A549 (cell line): ENCODE measurements at regions not wholly inside any gene's neighbourhood (a gene's known extent, or its start where the extent isn't known, plus 50 kb on each side); places are given as distances from the start of the nearest gene placed in this dataset.

Experiments used
- ATAC-seq, 2 experiments: fragments of 200-7000 bp in 1 of 2; fragments of >200 bp in 1 of 2; cut with Nextera tagmentation in 1 of 2; cut with Tn5 transposase in 1 of 2; 3 replicates each; pipeline versions ENCODE4 v1.8.0 to v1.9.1; 2018 to 2020; ENCODE audit warnings: mild to moderate bottlenecking in 1 of 2, moderate library complexity in 1 of 2
- CTCF ChIA-PET: fragments of 300-600 bp; sonication (Branson Sonifier 250); formaldehyde crosslinking; extraction: SDS; loops from one replicate; lab custom pipeline; 2021; ENCODE audit warnings: antibody characterized with exemption, inconsistent platforms; lab: Yijun Ruan, JAX
- POLR2A ChIA-PET: fragments of 350-600 bp; formaldehyde crosslinking; extraction: SDS; loops from one replicate; lab custom pipeline; 2021; ENCODE audit warnings: antibody characterized with exemption, inconsistent platforms; lab: Yijun Ruan, JAX
- DNase-seq, 2 experiments: peaks; one replicate each; pipeline versions ENCODE4 v3.0.0 to v3.0.0-alpha.2; 2011 to 2016; ENCODE audit warnings: low read depth in 1 of 2, low spot score in 1 of 2
- FAIRE-seq: peaks from 2 replicates; lab custom pipeline; 2011; peaks lifted over from hg19 to GRCh38; lab: Jason Lieb, UNC
- H3K27ac ChIP-seq, 2 experiments: fragments of >200 bp; sonication (Bioruptor Twin); formaldehyde crosslinking; 3 replicates each; pipeline ENCODE4 v1.5.1; 2016 to 2017
- H3K4me1 ChIP-seq: fragments of >200 bp; sonication (Bioruptor Twin); formaldehyde crosslinking; 3 replicates; pipeline ENCODE4 v1.6.1; 2016
- H3K4me2 ChIP-seq: fragments of >200 bp; sonication (Bioruptor Twin); formaldehyde crosslinking; 3 replicates; pipeline ENCODE4 v1.6.1; 2016
- H3K4me3 ChIP-seq: fragments of >200 bp; sonication (Bioruptor Twin); formaldehyde crosslinking; 3 replicates; pipeline ENCODE4 v1.5.1; 2016
- H3K9me3 ChIP-seq: fragments of >200 bp; sonication (Bioruptor Twin); formaldehyde crosslinking; 3 replicates; pipeline ENCODE4 v1.6.1; 2016
- BHLHE40 ChIP-seq: IDR thresholded peaks from 2 replicates; pipeline ENCODE4 v1.6.1; 2012; ENCODE audit warnings: low read depth, low read length, inconsistent platforms
- CBX8 ChIP-seq: fragments of 200-600 bp; sonication (generic); IDR thresholded peaks from 2 replicates; pipeline ENCODE4 v1.6.1; 2016
- CHD2 ChIP-seq: fragments of 150-350 bp; IDR thresholded peaks from 2 replicates; pipeline ENCODE4 v1.6.1; 2014; ENCODE audit warnings: low read length; ENCODE audit not compliant: partially characterized antibody
- EP300 ChIP-seq, 2 experiments: fragments of >200 bp; sonication (Bioruptor Twin); formaldehyde crosslinking; IDR thresholded peaks; 2 replicates in 1 of 2; 3 replicates in 1 of 2; pipeline ENCODE4 v1.6.1; 2016 to 2017
- HES2 ChIP-seq: fragments of >200 bp; sonication (Bioruptor Twin); formaldehyde crosslinking; IDR thresholded peaks from 2 replicates; pipeline ENCODE4 v1.6.1; 2016
- HOXA7 ChIP-seq: fragments of 250-450 bp; sonication (Bioruptor Pico); IDR thresholded peaks from 2 replicates; pipeline ENCODE4 v1.5.0; 2020; ENCODE audit warnings: mild to moderate bottlenecking, moderate library complexity
- HOXB5 ChIP-seq: fragments of 250-450 bp; sonication (Bioruptor Pico); IDR thresholded peaks from 2 replicates; pipeline ENCODE4 v1.5.0; 2020; ENCODE audit warnings: mild to moderate bottlenecking, moderate library complexity
- JUN ChIP-seq, 2 experiments: fragments of >200 bp; sonication (Bioruptor Twin); formaldehyde crosslinking; IDR thresholded peaks; 2 replicates in 1 of 2; 3 replicates in 1 of 2; pipeline ENCODE4 v1.6.1; 2016 to 2017
- JUNB ChIP-seq: fragments of >200 bp; sonication (Bioruptor Twin); formaldehyde crosslinking; IDR thresholded peaks from 2 replicates; pipeline ENCODE4 v1.6.1; 2016
- KDM1A ChIP-seq: fragments of 200-600 bp; sonication (generic); IDR thresholded peaks from 2 replicates; pipeline ENCODE4 v1.6.1; 2016; ENCODE audit warnings: low read depth, mild to moderate bottlenecking
- MAX ChIP-seq: IDR thresholded peaks from 2 replicates; pipeline ENCODE4 v1.6.1; 2012
- NFE2L2 ChIP-seq: fragments of 150-350 bp; conservative IDR thresholded peaks from 2 replicates; pipeline ENCODE4 v1.6.1; 2014; ENCODE audit warnings: low read length
- PBX3 ChIP-seq: IDR thresholded peaks from 2 replicates; pipeline ENCODE4 v1.6.1; 2012
- PHF8 ChIP-seq: fragments of 200-600 bp; sonication (generic); IDR thresholded peaks from 2 replicates; pipeline ENCODE4 v1.6.1; 2016; ENCODE audit warnings: low read depth, mild to moderate bottlenecking, antibody characterized with exemption, moderate library complexity, borderline replicate concordance
- POLR2A ChIP-seq: IDR thresholded peaks from 2 replicates; pipeline ENCODE4 v1.6.1; 2012; ENCODE audit warnings: mild to moderate bottlenecking, low read length
- POLR2AphosphoS2 ChIP-seq: conservative IDR thresholded peaks from 2 replicates; pipeline ENCODE4 v1.6.1; 2012; ENCODE audit warnings: low read length, improper control_type of control experiment, inconsistent platforms
- RARB ChIP-seq: fragments of 250-450 bp; sonication (Bioruptor Pico); IDR thresholded peaks from 2 replicates; pipeline ENCODE4 v1.8.0; 2021; ENCODE audit warnings: mild to moderate bottlenecking, moderate library complexity
- RCOR1 ChIP-seq: fragments of 150-350 bp; IDR thresholded peaks from 2 replicates; pipeline ENCODE4 v1.6.1; 2014; ENCODE audit warnings: antibody characterized with exemption, low read length, low read depth
- RNF2 ChIP-seq: fragments of 200-600 bp; sonication (generic); IDR thresholded peaks from 2 replicates; pipeline ENCODE4 v1.6.1; 2016; ENCODE audit warnings: low read depth, mild to moderate bottlenecking, antibody characterized with exemption, moderate library complexity, borderline replicate concordance
- ZFP36 ChIP-seq: fragments of 450-650 bp; IDR thresholded peaks from 2 replicates; pipeline ENCODE4 v1.6.1; 2014; ENCODE audit warnings: borderline replicate concordance; ENCODE audit not compliant: partially characterized antibody
- ZNF302 ChIP-seq: fragments of 250-450 bp; sonication (Bioruptor Pico); IDR thresholded peaks from 2 replicates; pipeline ENCODE4 v1.9.0; 2021; ENCODE audit warnings: inconsistent platforms, mild to moderate bottlenecking, moderate library complexity
- WGBS: methylation state at CpG from one replicate; pipeline ENCODE4 v1.1.6; 2017; ENCODE audit errors: missing lambda C conversion rate; 5-methylcytosine and 5-hydroxymethylcytosine counted together
- TF ChIP-seq, protein P1 (sequence below): fragments of >200 bp; sonication (Bioruptor Twin); formaldehyde crosslinking; IDR thresholded peaks from 3 replicates; pipeline ENCODE4 v1.5.1; 2016
- TF ChIP-seq, protein P2 (sequence below): fragments of 450-650 bp; IDR thresholded peaks from 2 replicates; pipeline ENCODE4 v1.6.1; 2014; ENCODE audit warnings: antibody characterized with exemption

GRCh38 chr16:48812856-48813255 lies 202.9 kb upstream of the N4BP1 start:
- ATAC-seq (no peak), FAIRE-seq (no peak), DNase-seq (no peak)
- TF ChIP-seq CHD2 (no peak), CBX8 (no peak), POLR2AphosphoS2 (no peak), RCOR1 (no peak), PBX3 (no peak), ZNF302 (CRISPR knock-in tag) (no peak), BHLHE40 (no peak), RARB (CRISPR knock-in tag) (no peak), RNF2 (no peak), HOXA7 (no peak), HES2 (no peak)
- TF ChIP-seq, protein P1, sequence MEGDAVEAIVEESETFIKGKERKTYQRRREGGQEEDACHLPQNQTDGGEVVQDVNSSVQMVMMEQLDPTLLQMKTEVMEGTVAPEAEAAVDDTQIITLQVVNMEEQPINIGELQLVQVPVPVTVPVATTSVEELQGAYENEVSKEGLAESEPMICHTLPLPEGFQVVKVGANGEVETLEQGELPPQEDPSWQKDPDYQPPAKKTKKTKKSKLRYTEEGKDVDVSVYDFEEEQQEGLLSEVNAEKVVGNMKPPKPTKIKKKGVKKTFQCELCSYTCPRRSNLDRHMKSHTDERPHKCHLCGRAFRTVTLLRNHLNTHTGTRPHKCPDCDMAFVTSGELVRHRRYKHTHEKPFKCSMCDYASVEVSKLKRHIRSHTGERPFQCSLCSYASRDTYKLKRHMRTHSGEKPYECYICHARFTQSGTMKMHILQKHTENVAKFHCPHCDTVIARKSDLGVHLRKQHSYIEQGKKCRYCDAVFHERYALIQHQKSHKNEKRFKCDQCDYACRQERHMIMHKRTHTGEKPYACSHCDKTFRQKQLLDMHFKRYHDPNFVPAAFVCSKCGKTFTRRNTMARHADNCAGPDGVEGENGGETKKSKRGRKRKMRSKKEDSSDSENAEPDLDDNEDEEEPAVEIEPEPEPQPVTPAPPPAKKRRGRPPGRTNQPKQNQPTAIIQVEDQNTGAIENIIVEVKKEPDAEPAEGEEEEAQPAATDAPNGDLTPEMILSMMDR, result no peak
- 28% methylated on average over 4 of the region's 4 CpGs for WGBS
- POLR2A ChIA-PET, result no interaction called here
- H3K9me3 ChIP-seq, result no peaks in the 10 kb centered on the region
- H3K4me2 ChIP-seq, result no peak overlapping the region
- no peak overlapping the region for H3K4me3 ChIP-seq
- H3K27ac ChIP-seq, result no peak overlapping the region
- CTCF ChIA-PET, result no interaction called here
- no peaks in the 10 kb centered on the region for H3K4me1 ChIP-seq

- WGBS, result 38% methylated on average over 11 of the region's 11 CpGs
- DNase-seq, result no peak
- no peak for FAIRE-seq
- ChIA-PET CTCF (no interaction called here), POLR2A (no interaction called here)
- Histone ChIP-seq H3K9me3 (no peaks in the 10 kb centered on the region), H3K4me2 (no peak overlapping the region), H3K27ac (no peak overlapping the region), H3K4me3 (no peak overlapping the region), H3K4me1 (no peaks in the 10 kb centered on the region)
- no peak for ATAC-seq
- TF ChIP-seq PHF8 (no peak), HES2 (no peak), KDM1A (no peak), NFE2L2 (no peak), POLR2A (no peak)
Observed at GRCh38 chr16:48811478-48811877, 201.5 kb upstream of the N4BP1 start.

DNA sequence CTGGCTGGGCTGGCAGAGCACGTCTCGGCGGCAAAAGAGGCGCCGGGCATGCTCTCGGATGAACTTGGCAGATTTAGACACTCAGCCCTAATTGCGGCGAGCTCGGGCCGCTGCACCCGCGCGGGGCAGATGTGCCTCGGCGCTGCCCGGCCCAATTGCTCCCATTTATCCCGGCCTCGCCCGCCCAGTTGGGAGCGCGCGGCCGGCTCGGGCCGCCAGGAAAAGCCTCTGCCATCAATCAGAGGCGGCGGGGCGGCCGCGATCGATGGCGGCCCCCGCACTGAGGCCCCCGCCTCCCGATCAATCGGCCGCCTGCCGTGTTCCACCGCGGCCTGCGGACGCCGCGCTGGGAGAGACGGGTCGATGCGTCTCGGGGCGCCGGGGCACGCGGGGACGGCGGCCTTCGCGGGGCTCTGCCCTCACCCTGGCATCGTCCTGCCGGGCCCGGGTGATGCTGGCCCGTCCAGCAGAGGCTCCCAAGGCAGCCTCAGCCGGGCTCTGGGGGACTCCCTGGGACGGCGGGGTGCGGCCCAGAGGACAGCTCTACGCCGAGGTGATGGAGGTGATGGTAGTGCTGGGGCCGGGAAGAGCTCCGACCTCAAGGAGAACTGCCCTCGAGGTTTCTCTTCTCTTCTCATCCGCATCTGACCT lies 200.9 kb upstream of the N4BP1 start:
- ChIA-PET CTCF (no interaction called here), POLR2A (no interaction called here)
- WGBS, result 67% methylated on average over 40 of the region's 70 CpGs
- FAIRE-seq, result no peak
- no peak overlapping the region for H3K27ac ChIP-seq
- TF ChIP-seq, protein P2, sequence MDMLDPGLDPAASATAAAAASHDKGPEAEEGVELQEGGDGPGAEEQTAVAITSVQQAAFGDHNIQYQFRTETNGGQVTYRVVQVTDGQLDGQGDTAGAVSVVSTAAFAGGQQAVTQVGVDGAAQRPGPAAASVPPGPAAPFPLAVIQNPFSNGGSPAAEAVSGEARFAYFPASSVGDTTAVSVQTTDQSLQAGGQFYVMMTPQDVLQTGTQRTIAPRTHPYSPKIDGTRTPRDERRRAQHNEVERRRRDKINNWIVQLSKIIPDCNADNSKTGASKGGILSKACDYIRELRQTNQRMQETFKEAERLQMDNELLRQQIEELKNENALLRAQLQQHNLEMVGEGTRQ, result no peak
- TF ChIP-seq PBX3 (no peak), CBX8 (no peak), JUN (IDR thresholded peaks at IDR 0.05) (no peak), ZFP36 (no peak), MAX (no peak), JUNB (no peak), EP300 (IDR thresholded peaks at IDR 0.05) (no peak), HOXB5 (CRISPR knock-in tag) (no peak)
- no peak overlapping the region for H3K4me3 ChIP-seq
- no peak overlapping the region for H3K4me2 ChIP-seq
- no peaks in the 10 kb centered on the region for H3K9me3 ChIP-seq
- DNase-seq, result no peak
- ATAC-seq, result no peak
- H3K4me1 ChIP-seq, result no peaks in the 10 kb centered on the region
